ENCODE measurements at regions not wholly inside any gene's neighbourhood (a gene's known extent, or its start where the extent isn't known, plus 50 kb on each side); places are given as distances from the start of the nearest gene placed in this dataset.

DNA sequence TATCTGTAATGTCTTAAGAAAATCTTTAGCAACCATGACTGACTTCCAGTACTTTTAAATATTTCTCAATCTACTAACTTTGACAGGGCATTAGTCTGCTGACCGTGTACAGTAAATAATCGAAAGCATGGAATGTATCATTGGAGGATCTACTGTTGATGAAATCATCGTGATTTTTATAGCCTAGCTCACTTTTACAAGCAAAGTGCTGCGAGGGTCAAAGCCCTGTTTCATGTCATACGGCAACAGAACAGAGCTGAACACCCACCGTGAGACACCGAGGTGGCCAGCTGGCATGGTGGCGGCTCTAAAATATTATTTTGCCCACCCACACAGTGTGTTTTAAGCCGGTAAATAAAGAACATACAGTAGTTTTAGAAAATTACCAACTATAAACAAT, 679.3 kb downstream of the FAT4 start:
- DNase-seq (ENCODE audit: low read depth), result no peak
- in situ Hi-C loops (cut with HindIII; ENCODE audit: low pct_unique_long_range_greater_than_20kb, low sequenced_read_pairs), result no loop called here

DNA sequence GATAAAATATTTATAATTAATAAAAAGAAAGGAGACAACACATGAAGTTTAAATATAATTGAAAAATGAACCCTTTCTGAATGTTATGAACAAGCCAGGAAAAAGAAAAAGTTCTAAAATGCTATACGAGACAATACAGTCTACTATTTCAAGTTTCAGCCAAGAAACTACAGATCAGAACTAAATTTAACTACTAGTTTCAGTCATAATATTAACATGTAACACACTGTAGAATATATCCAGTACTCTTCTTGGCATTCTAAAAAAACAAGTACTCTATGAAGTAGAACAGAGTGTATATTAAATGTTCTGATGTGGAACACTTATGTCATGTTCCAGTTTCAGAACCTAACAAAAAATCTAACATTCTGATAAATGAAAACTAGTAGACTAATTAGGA, 679.7 kb downstream of the FAT4 start:
- in situ Hi-C loops (cut with HindIII; ENCODE audit: low pct_unique_long_range_greater_than_20kb, low sequenced_read_pairs), result no loop called here
- no peak for DNase-seq (ENCODE audit: low read depth)

DNA sequence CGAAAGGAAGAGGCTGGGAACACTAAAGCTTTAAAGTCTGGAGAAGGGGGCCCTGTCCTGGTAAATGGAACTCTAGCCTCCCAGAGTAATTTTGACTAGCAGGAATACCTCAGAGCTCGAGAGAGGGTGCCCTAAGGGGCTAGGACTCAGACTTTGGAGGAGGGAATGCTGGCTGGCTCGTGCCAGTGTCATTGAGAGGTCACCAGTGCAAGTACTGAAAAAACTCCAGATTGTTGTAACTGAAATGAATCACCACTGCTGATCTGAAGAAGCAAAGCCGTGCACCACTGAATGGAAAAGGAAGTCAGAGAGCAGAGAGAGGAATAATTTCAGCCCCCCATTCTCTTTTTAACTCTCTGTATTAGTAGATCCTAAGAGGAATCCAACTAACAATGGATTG, 690.2 kb downstream of the FAT4 start:
- peak; percentile 23 for DNase-seq (ENCODE audit: low read depth)

DNA sequence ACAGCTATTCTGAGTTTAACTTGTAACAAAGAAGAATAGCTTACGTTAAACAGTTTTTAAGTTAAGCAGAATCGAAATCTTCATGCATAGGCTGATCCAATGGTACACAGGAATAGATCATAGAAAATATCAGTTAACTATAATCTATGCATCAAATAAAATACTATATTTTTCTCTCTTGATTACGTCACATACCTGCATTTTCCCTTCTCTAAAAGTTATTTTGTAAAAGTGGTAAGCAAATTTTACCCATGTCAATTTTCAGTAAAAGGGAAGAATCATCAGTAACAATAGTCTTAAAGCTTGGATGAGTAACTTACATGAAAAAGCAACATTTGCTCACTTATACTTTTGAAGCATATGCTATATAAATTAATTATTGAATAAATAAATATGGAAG, 692.4 kb downstream of the FAT4 start:
- in situ Hi-C loops (cut with HindIII; ENCODE audit: low pct_unique_long_range_greater_than_20kb, low sequenced_read_pairs), result no loop called here
- DNase-seq (ENCODE audit: low read depth), result no peak

More for the DNA sequence above, 690.2 kb downstream of the FAT4 start:
- in situ Hi-C loops (cut with HindIII; ENCODE audit: low pct_unique_long_range_greater_than_20kb, low sequenced_read_pairs), result no loop called here

DNA sequence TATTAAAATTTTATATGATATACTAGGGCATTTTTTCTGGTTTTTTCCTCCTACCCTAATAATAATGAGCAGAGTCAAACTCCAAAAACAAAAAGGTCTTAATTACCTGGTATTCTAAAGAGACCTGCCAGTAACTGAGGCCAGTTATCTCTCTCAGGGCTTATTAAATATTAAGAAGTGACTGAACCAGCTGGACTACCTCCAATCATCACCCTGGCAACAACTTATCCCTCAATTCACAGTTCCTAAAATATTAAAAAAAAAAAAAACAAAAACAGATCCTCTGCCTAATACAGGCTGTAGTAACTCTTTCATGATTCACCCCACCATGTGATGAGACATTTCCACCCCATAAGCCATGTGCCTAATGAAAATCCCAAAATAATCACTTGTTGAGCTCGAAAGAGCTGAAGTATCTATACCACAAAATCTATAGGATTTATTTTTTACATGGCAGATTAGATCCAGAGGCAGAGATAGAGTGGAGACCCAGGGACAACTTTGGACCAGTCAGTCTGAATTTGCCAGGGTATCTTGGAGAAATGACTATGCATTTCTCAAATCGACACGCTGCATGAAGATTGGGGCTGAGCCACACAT, 698.0 kb downstream of the FAT4 start:
- no peak for DNase-seq (ENCODE audit: low read depth)
- in situ Hi-C loops (cut with HindIII; ENCODE audit: low pct_unique_long_range_greater_than_20kb, low sequenced_read_pairs), result no loop called here

DNA sequence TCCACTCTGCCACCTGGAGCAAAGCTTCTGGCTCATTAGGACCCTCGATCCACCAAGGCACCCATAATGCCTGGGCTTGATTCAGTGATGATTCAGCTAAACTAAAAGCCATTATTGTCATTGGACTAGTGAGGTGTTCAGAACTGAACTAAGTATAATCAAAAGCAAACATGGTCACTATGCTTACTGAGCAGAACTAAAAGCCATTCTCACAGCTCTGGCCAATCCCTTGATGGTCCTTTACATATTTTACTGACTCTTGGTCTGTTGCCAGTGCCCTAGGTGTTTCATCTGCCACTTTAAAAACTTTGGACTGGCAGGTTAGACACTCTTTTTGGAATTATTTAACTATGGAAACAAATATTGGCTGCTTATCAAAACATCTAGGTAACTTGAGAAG, 703.5 kb downstream of the FAT4 start:
- in situ Hi-C loops (cut with HindIII; ENCODE audit: low pct_unique_long_range_greater_than_20kb, low sequenced_read_pairs), result no loop called here
- DNase-seq (ENCODE audit: low read depth), result no peak

DNA sequence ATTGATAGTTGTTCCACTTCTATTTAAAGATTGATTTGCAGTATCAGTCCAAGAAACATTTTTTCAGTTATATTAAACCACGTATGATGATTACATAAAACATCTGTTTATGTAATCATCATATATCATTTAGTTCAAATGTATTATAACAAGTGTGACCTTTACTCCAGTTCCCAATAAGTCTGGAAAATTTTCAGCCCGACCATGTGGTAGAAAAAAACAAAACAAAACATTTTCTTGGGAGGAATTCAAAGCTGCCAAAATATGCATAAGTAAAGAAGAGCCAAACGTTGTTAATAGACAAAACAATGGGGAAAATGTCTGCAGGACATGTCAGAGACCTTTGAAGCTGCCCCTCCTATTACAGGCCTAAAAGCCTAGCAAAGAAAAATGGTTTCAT, 709.1 kb downstream of the FAT4 start:
- in situ Hi-C loops (cut with HindIII; ENCODE audit: low pct_unique_long_range_greater_than_20kb, low sequenced_read_pairs), result no loop called here
- no peak for DNase-seq (ENCODE audit: low read depth)

DNA sequence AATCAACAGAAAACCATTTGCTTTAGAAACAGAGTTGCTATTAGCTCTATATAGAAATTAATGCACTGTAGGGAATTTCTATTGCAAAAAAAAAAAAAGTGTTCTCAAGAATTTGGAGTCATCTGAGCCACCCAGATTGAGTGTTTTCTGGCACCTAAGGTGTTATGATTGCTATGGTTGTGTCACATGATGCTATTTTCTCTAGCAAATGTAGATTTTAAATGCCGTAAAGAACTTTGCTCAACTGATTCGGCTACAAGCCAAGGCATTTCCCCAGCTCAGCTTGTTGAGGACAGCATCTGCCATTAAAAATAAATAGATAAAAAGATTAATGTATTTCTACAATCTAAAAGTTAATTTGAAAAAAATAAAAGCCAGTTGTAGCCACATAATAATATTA, 712.8 kb downstream of the FAT4 start:
- in situ Hi-C loops (cut with HindIII; ENCODE audit: low pct_unique_long_range_greater_than_20kb, low sequenced_read_pairs), result no loop called here
- no peak for DNase-seq (ENCODE audit: low read depth)

DNA sequence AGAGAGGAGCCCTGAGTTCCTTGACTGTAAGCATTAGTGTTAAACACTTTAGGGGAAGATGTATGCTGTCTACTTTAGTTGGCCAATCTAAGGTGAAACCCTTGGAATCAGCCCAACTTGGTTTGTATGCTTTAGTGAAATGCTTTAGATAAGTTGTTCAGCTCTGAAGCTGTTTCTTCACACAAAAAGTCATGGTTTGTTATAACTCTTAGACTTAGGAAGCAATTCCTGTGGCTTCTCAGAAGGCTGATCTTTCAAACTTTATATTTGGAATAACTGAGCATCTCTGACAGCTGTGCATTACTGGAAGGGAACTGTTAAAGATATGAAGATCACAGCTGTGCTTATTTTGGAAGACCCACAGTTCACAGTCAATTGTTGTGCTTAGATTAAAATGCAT, 714.1 kb downstream of the FAT4 start:
- in situ Hi-C loops (cut with HindIII; ENCODE audit: low pct_unique_long_range_greater_than_20kb, low sequenced_read_pairs), result no loop called here
- DNase-seq (ENCODE audit: low read depth), result no peak

DNA sequence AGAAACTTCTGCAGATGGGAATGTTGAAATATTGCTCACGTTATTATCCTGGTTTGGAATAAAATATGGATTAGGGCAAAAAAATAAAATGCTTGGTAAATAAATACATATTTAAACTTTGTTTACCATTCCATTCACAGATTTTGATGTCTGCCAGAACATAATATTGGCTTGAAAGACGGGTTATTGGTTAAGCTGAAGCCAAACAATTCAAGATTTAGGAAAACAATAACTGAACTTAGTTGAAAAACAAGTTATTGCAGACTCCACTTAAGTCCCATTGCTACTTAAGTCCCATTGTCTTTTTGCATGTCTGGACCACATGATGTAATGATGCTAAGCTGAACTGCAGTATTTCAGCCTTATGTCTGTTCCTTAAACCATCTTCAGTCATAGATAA, 722.5 kb downstream of the FAT4 start:
- in situ Hi-C loops (cut with HindIII; ENCODE audit: low pct_unique_long_range_greater_than_20kb, low sequenced_read_pairs), result no loop called here
- no peak for DNase-seq (ENCODE audit: low read depth)

DNA sequence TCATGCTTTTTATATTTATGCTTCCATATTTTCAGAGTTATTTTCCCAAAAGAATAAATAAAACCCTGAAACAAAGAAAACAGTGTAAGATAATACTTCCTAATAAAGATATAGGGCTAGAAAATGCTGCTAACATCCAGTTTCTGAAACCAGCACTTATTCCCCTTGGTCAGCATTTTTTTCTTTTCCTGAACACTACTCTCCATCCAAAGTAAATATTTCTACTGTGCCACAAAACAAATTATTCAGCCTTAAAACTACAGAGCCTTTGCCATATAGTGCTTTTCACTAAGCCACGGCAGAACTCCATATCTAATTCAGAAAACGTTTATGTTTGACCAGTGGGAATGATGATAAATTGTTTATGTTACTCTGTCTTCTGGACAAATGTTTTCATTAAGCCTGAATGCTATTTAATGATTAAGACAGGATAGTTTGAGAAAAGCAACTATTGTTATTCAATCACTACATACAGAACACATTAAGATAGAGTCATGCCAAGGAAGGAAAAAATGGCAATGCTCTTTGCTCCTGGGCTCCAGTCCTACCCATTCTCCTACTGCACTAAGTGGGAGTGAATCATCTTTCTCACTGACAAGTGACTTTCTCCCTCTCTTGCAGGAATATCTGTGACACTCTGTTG, 723.9 kb downstream of the FAT4 start:
- in situ Hi-C loops (cut with HindIII; ENCODE audit: low pct_unique_long_range_greater_than_20kb, low sequenced_read_pairs), result no loop called here
- peak; percentile 3 for DNase-seq (ENCODE audit: low read depth)

DNA sequence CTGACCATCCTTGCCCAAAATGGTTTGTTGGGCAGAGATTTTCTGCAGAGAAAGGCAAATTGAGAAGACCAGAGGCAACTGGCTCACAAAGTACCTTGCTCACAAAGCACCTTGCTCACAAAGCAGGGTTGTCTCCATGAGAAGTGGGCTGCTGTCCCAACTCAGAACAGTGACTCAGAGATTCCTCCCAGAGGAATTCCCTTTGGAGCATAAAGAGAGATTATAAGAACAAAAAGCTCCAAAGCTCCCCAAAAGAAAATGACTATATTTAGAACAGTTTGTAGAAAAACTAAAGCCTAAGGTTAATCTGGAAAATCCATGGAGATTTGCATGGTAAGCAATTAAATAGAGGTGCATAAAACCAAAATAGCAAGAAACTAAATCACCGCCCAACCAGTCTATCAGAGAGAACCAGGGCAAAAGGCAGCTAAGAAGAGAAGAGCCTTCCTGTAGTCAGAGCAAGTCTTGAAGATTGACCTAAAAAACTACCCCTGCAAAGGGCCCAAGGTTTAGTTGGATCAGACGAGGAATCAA, 731.4 kb downstream of the FAT4 start:
- no peak for DNase-seq (ENCODE audit: low read depth)
- in situ Hi-C loops (cut with HindIII; ENCODE audit: low pct_unique_long_range_greater_than_20kb, low sequenced_read_pairs), result no loop called here

DNA sequence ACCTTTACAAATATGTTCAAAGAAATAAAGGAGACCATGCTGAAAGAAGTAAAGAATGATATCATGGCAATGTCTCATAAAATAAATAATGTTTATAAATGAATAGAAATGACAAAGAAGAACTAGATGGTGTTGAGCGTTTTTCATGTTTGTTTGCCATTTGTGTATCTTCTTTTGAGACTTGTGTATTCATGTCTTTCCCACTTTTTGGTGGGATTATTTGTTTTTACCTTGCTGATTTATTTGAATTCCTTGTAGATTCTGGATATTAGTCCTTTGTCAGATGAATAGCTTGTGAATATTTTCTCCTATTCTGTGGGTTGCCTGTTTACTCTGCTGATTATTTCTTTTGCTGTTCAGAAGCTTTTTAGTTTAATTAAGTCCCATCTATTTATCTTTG, 732.4 kb downstream of the FAT4 start:
- no peak for DNase-seq (ENCODE audit: low read depth)
- in situ Hi-C loops (cut with HindIII; ENCODE audit: low pct_unique_long_range_greater_than_20kb, low sequenced_read_pairs), result no loop called here

DNA sequence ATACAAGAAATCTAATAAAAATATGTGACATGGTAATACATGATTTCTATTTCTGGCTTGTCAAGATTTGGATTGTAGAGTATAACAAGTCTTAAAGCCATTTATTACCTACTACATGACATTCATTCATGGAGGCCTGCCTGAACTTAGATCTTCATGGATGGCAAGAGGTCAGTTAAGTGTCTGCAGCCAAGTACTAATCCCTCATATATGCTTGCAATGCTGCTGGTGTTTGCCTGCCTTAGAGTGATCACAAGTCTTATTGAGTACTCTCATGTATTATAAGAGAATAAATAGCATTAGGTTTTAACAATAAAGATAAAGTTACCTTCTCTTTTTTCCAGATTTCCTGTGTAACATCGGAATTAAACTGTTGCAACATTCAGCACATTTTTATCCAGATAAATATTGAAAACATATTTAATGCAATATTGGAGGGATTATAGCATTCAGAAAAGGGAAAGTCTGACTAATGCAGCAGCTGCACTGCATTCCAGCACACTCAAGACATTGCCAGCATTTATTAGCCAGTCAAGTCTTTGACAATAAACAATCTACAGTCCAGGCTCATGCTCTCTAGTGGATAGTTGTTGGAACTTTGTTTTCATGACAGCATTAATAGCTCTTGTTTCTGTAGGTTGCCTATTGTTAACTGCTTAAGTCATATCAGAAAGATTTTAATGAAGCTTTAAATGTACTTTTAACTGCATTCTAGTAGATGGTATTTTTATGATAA, 737.1 kb downstream of the FAT4 start:
- DNase-seq (ENCODE audit: low read depth), result peak; percentile 2
- in situ Hi-C loops (cut with HindIII; ENCODE audit: low pct_unique_long_range_greater_than_20kb, low sequenced_read_pairs), result no loop called here

DNA sequence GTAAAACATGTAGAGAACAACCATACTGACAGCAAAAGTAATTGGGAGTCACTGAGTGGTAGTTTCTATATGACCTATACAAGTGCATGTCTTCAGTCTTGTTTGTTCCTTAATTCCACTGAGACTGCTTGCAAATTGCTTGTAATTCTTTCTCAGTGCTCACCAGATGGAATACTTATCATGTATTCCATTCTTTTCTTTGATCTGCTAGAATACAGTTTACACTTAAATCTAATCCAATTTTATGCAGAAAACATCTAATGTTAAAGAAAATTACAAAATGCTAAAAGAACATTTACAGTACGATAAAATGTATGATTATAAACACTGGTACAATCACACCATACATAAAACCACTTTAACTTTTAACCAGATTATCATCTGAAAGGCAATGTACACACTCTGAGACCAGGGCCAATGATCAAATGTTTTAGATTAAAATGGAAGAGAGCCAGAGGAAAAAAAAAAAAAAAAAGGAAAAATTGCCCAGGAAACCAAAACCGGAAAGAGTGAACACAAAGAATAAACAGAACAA, 741.4 kb downstream of the FAT4 start:
- DNase-seq (ENCODE audit: low read depth), result no peak
- in situ Hi-C loops (cut with HindIII; ENCODE audit: low pct_unique_long_range_greater_than_20kb, low sequenced_read_pairs), result no loop called here

DNA sequence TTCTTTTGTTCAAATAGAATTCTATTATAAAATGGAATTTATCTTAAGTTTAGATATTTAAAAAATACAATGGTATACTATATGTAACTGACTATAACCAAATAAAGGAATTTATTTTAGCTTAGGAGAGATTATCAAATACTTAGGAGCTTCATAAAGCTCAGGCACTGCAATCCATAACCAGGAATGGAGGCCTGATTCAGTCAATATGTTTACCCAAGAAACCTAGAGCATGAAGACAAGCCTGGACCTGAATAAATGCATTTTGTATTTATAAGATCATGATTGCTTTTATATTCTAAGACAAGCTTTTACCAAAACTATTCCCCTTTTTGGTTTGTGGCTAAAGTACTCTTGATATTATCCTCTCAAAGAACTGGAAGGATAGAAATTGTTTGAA, 742.6 kb downstream of the FAT4 start:
- DNase-seq (ENCODE audit: low read depth), result no peak
- in situ Hi-C loops (cut with HindIII; ENCODE audit: low pct_unique_long_range_greater_than_20kb, low sequenced_read_pairs), result no loop called here

DNA sequence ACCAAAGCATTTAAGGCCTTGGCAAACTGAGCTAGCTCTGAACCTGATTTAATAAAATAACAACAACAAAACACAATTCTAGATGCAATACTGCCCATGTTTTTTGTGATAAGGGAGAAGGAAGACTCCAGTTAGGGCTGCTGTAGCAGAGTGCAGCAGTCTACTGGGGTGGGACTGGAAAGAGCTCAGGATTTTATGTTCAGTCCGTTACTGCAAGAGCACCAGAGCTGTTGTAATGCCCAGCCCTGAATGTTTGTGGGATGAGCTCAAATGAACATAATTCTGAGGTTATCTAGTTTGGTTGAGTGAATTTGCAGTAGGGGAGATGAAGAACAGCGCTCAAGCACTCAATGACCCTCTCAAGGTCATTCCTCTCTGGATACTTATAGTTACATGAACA, 743.8 kb downstream of the FAT4 start:
- in situ Hi-C loops (cut with HindIII; ENCODE audit: low pct_unique_long_range_greater_than_20kb, low sequenced_read_pairs), result no loop called here
- no peak for DNase-seq (ENCODE audit: low read depth)

DNA sequence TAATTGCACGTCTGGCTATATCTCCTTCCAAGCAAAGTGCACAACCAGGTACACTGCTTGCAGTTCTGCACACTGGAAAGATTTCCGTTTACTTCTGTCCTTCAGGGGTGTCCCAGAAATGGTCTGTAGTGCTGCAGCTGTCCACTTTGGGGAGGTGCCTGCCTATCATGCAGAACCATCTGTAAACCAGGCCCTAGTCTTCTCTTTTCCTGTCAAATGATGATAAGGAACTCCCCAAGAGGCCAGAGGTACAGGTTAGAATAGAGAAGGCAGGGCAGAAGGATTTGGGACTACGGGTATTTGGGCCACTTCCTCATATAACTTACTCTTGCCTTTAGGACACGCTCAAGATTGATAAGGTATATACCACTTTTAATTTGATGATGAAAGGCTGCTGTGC, 746.9 kb downstream of the FAT4 start:
- no peak for DNase-seq (ENCODE audit: low read depth)
- in situ Hi-C loops (cut with HindIII; ENCODE audit: low pct_unique_long_range_greater_than_20kb, low sequenced_read_pairs), result no loop called here

DNA sequence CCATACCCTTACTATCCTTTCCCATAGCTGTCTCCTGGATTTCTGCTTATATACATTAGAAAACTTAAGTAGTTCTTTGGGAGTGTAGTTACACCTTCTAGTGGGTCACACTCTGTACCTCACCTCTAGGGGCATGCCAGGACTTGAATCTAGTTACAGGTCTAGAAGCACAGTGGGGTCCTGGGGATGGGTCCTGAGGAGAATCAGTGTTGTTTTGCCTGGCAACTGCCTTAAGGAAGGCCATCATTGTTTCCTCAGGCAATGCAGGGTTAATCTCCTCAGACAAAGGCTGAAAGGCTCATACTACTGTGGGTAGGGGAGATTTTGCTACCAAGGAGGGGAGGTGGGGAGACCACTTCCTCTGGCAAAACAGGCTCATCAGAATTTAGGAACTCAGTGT, 750.3 kb downstream of the FAT4 start:
- DNase-seq (ENCODE audit: low read depth), result no peak
- in situ Hi-C loops (cut with HindIII; ENCODE audit: low pct_unique_long_range_greater_than_20kb, low sequenced_read_pairs), result no loop called here

Data from Caki2 (cell line).